ENCODE measurements at regions not wholly inside any gene's neighbourhood (a gene's known extent, or its start where the extent isn't known, plus 50 kb on each side); places are given as distances from the start of the nearest gene placed in this dataset.

- Mint-ChIP-seq H3K36me3 (ENCODE audit: insufficient read depth in 1 of 3, low read depth in 3 of 3) (no peaks in the 10 kb centered on the region), H3K4me1 (peaks cover 0 to 6% of the 10 kb centered on the region in 2 experiments; a peak in 1 of 4 replicates), H3K9me3 (peaks cover 3 to 6% of the 10 kb centered on the region in 2 experiments; a peak in 3 of 5 replicates), H3K27ac (no peak overlapping the region), H3K4me3 (no peak overlapping the region), H3K27me3 (ENCODE audit: low read depth) (peaks cover 39% of the 10 kb centered on the region)
- Histone ChIP-seq H3K79me1 (ENCODE audit: insufficient read depth, low read depth, low read length, poor library complexity, severe bottlenecking) (no peaks in the 10 kb centered on the region), H3K4ac (ENCODE audit: low read depth, low read length) (no peak overlapping the region), H2BK12ac (ENCODE audit: insufficient read length, low read depth, low read length) (no peak overlapping the region), H3K14ac (ENCODE audit: insufficient read depth, low read length) (no peak overlapping the region), H3K27ac (ENCODE audit: insufficient read length, low read depth, low read length) (no peak overlapping the region), H2BK5ac (ENCODE audit: insufficient read length, low read length) (no peak overlapping the region), H3K56ac (ENCODE audit: insufficient read length, low read depth, low read length) (no peak overlapping the region), H2AFZ (ENCODE audit: low read length) (no peak overlapping the region), H4K91ac (ENCODE audit: insufficient read length, low read depth, low read length) (no peak overlapping the region), H2BK120ac (ENCODE audit: low read depth, low read length, poor library complexity, severe bottlenecking) (no peak overlapping the region), H2BK20ac (ENCODE audit: low read depth, low read length, poor library complexity, severe bottlenecking) (no peak overlapping the region), H3K23ac (ENCODE audit: insufficient read length, low read depth, low read length) (no peak overlapping the region), H3K79me2 (ENCODE audit: insufficient read depth, low read length) (no peaks in the 10 kb centered on the region), H2BK15ac (ENCODE audit: low read depth, low read length) (no peak overlapping the region), H3K4me2 (ENCODE audit: insufficient read depth, insufficient read length, low read length) (no peak overlapping the region), H3K9ac (ENCODE audit: extremely low read depth, insufficient read length, low read length) (no peak overlapping the region), H4K20me1 (ENCODE audit: control insufficient read depth, insufficient read depth, insufficient read length) (no peaks in the 10 kb centered on the region), H4K5ac (ENCODE audit: insufficient read length, low read depth, low read length) (no peak overlapping the region), H3K18ac (ENCODE audit: insufficient read length, low read depth, low read length) (no peak overlapping the region), H2AK5ac (ENCODE audit: insufficient read length, low read length) (no peak overlapping the region), H4K8ac (replicated peaks; ENCODE audit: insufficient read length, low read depth, low read length) (no peak overlapping the region), H3K9me3 (ENCODE audit: control insufficient read depth, low read depth, low read length) (no peaks in the 10 kb centered on the region), H3K4me1 (ENCODE audit: insufficient read depth, low read length) (no peaks in the 10 kb centered on the region), H3K27me3 (ENCODE audit: insufficient read depth, low read length) (no peaks in the 10 kb centered on the region), H3K23me2 (ENCODE audit: insufficient read length, low read depth, low read length, poor library complexity, severe bottlenecking) (no peaks in the 10 kb centered on the region), H3T11ph (ENCODE audit: low read length) (no peak overlapping the region)
- WGBS (ENCODE audit: extremely low coverage, insufficient read length, low lambda C conversion rate), result no CpG with 5 or more reads among the region's 8 CpGs
- no peak for DNase-seq
- TF ChIP-seq CTCF (conservative IDR thresholded peaks at IDR 0.05), result no peak
Measured at GRCh38 chr14:96725232-96725631, 72.0 kb upstream of the VRK1 start.

Data from H9 (cell line).